ENCODE measurements at regions not wholly inside any gene's neighbourhood (a gene's known extent, or its start where the extent isn't known, plus 50 kb on each side); places are given as distances from the start of the nearest gene placed in this dataset.
"Not testable (repeated sequence)": the region's sequence is repeated elsewhere in the genome, so short reads cannot be mapped to it uniquely, and the experiment has no call there.

GRCh38 chr1:73854527-73854926, 343.4 kb downstream of the LRRIQ3 start:
- no peak for DNase-seq (ENCODE audit: low read depth, low spot score)

- DNase-seq (ENCODE audit: low read depth, low spot score) = no peak
These were observed 355.5 kb downstream of the LRRIQ3 start for GRCh38 chr1:73842436-73842835.

GRCh38 chr1:73839922-73840321, 358.1 kb downstream of the LRRIQ3 start:
- no peak for DNase-seq (ENCODE audit: low read depth, low spot score)

- DNase-seq (ENCODE audit: low read depth, low spot score) = no peak
These were observed 365.4 kb downstream of the LRRIQ3 start for GRCh38 chr1:73832276-73833181.

GRCh38 chr1:73827283-73827682, 370.7 kb downstream of the LRRIQ3 start:
- DNase-seq (ENCODE audit: low read depth, low spot score) = not testable (repeated sequence)

- DNase-seq (ENCODE audit: low read depth, low spot score) = no peak
These were observed 373.9 kb downstream of the LRRIQ3 start for GRCh38 chr1:73824065-73824464.

- no peak for DNase-seq (ENCODE audit: low read depth, low spot score)
These were observed 376.5 kb downstream of the LRRIQ3 start for GRCh38 chr1:73821520-73821919.

GRCh38 chr1:73820843-73821242, 377.1 kb downstream of the LRRIQ3 start:
- no peak for DNase-seq (ENCODE audit: low read depth, low spot score)

- no peak for DNase-seq (ENCODE audit: low read depth, low spot score)
These were observed 384.3 kb downstream of the LRRIQ3 start for GRCh38 chr1:73813716-73814115.

GRCh38 chr1:73813236-73813635, 384.7 kb downstream of the LRRIQ3 start:
- DNase-seq (ENCODE audit: low read depth, low spot score) = no peak

GRCh38 chr1:73811798-73812197, 386.2 kb downstream of the LRRIQ3 start:
- no peak for DNase-seq (ENCODE audit: low read depth, low spot score)

GRCh38 chr1:73804935-73805334, 393.0 kb downstream of the LRRIQ3 start:
- DNase-seq (ENCODE audit: low read depth, low spot score) = no peak

GRCh38 chr1:73803380-73803779, 394.6 kb downstream of the LRRIQ3 start:
- DNase-seq (ENCODE audit: low read depth, low spot score) = no peak

- no peak for DNase-seq (ENCODE audit: low read depth, low spot score)
These were observed 396.0 kb downstream of the LRRIQ3 start for GRCh38 chr1:73801912-73802429.

- no peak for DNase-seq (ENCODE audit: low read depth, low spot score)
These were observed 397.6 kb downstream of the LRRIQ3 start for GRCh38 chr1:73800376-73800775.

GRCh38 chr1:73789965-73790364, 408.0 kb downstream of the LRRIQ3 start:
- DNase-seq (ENCODE audit: low read depth, low spot score) = no peak

GRCh38 chr1:73784026-73784425, 413.9 kb downstream of the LRRIQ3 start:
- DNase-seq (ENCODE audit: low read depth, low spot score) = no peak

GRCh38 chr1:73783352-73783751, 414.6 kb downstream of the LRRIQ3 start:
- no peak for DNase-seq (ENCODE audit: low read depth, low spot score)

GRCh38 chr1:73782901-73783300, 415.1 kb downstream of the LRRIQ3 start:
- no peak for DNase-seq (ENCODE audit: low read depth, low spot score)

GRCh38 chr1:73781251-73781650, 416.7 kb downstream of the LRRIQ3 start:
- no peak for DNase-seq (ENCODE audit: low read depth, low spot score)

GRCh38 chr1:73778471-73778870, 419.5 kb downstream of the LRRIQ3 start:
- no peak for DNase-seq (ENCODE audit: low read depth, low spot score)

- DNase-seq (ENCODE audit: low read depth, low spot score) = no peak
These were observed 422.1 kb downstream of the LRRIQ3 start for GRCh38 chr1:73775896-73776295.

GRCh38 chr1:73772941-73773340, 425.0 kb downstream of the LRRIQ3 start:
- DNase-seq (ENCODE audit: low read depth, low spot score) = no peak

All from pulmonary artery endothelial cell (primary cell).